Activated T-cell treated with anti-CD3 and anti-CD28 coated beads, Interleukin-2, amount 50 U/mL, for 4 hours (primary cell): ENCODE measurements at regions not wholly inside any gene's neighbourhood (a gene's known extent, or its start where the extent isn't known, plus 50 kb on each side); places are given as distances from the start of the nearest gene placed in this dataset.

Source experiments
- ATAC-seq, 2 donors: fragments of 200-7000 bp; cut with Tn5 transposase; one replicate each; pipeline ENCODE4 v1.10.0; 2021
- DNase-seq: peaks from one replicate; pipeline ENCODE4 v3.0.0-alpha.2; 2020
- H3K27me3 Mint-ChIP-seq: one replicate; pipeline ENCODE4 v1.8.0; 2021; ENCODE audit warnings: low read depth, mixed read lengths
- H3K36me3 Mint-ChIP-seq: one replicate; pipeline ENCODE4 v1.8.0; 2022; ENCODE audit warnings: mixed read lengths; ENCODE audit not compliant: insufficient read depth
- H3K4me1 Mint-ChIP-seq: one replicate; pipeline ENCODE4 v1.8.0; 2021; ENCODE audit warnings: low read depth, mixed read lengths
- H3K4me3 Mint-ChIP-seq: one replicate; pipeline ENCODE4 v1.8.0; 2021; ENCODE audit warnings: mild to moderate bottlenecking, moderate library complexity, mixed read lengths
- H3K9me3 Mint-ChIP-seq: one replicate; pipeline ENCODE4 v1.8.0; 2021; ENCODE audit warnings: mixed read lengths

- Mint-ChIP-seq H3K27me3 (no peaks in the 10 kb centered on the region), H3K4me1 (no peaks in the 10 kb centered on the region), H3K4me3 (no peak overlapping the region), H3K36me3 (no peaks in the 10 kb centered on the region), H3K9me3 (peaks cover 6% of the 10 kb centered on the region)
- ATAC-seq (no peak), DNase-seq (no peak)
Observed at GRCh38 chr5:71832812-71833715, 114.0 kb downstream of the CARTPT start.

- DNase-seq (no peak), ATAC-seq (no peak)
- Mint-ChIP-seq H3K4me3 (no peak overlapping the region), H3K4me1 (no peaks in the 10 kb centered on the region), H3K36me3 (no peaks in the 10 kb centered on the region), H3K9me3 (no peaks in the 10 kb centered on the region), H3K27me3 (no peaks in the 10 kb centered on the region)
Observed at GRCh38 chr5:71834601-71835000, 115.5 kb downstream of the CARTPT start.

DNA sequence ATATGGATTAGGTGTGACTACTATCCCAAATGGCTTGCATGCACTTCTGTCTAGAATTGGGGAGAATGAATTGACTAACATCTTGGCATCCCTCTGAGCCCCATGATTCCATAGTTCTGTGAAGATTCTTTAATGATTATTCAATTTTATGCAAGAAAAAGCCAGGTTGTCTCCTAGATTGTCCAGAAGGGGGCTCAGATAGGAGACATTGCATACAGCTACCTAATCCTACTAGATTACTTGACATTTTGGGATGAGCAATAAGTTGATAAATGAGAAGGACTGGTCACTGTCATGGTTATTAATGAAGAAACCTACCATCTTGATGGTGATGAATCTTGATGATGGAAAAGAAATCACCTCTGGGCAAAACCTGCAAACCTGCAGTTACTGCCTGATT lies 117.0 kb downstream of the CARTPT start:
- no peak for DNase-seq
- Mint-ChIP-seq H3K9me3 (no peaks in the 10 kb centered on the region), H3K36me3 (no peaks in the 10 kb centered on the region), H3K27me3 (no peaks in the 10 kb centered on the region), H3K4me1 (no peaks in the 10 kb centered on the region), H3K4me3 (no peak overlapping the region)
- ATAC-seq = no peak

DNA sequence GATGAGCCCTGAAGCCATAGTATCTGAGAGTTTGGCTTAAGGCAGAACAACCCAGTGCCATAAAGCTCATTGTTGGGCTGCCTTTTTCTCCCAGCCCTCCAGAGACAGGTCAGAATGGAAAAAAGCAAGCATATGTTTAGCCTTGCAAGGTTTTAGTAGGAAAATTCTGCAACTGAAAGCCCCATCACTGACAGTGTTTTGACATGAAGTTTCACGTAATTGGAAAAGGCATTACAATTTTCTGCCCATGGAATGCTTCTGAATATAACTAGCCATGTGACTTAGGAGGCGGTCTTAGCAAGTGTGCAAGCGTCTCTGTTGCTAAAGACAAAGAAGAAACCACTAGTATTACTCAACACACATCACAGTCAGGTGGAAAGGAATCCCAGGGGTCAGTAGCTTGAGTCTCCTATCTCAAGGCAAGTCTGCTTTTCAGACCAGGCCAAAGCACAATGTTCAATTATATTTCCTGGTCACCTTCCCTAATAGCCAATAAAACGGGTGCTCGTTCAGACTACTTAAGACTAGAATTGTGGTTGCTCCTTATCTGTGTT lies 117.6 kb downstream of the CARTPT start:
- DNase-seq = no peak
- Mint-ChIP-seq H3K4me1 (no peaks in the 10 kb centered on the region), H3K9me3 (no peaks in the 10 kb centered on the region), H3K36me3 (no peaks in the 10 kb centered on the region), H3K4me3 (no peak overlapping the region), H3K27me3 (no peaks in the 10 kb centered on the region)
- no peak for ATAC-seq

GRCh38 chr5:71838286-71838685 lies 119.2 kb downstream of the CARTPT start:
- Mint-ChIP-seq H3K36me3 (no peaks in the 10 kb centered on the region), H3K9me3 (no peaks in the 10 kb centered on the region), H3K4me3 (no peak overlapping the region), H3K4me1 (no peaks in the 10 kb centered on the region), H3K27me3 (peaks cover 4% of the 10 kb centered on the region)
- ATAC-seq (no peak), DNase-seq (no peak)

GRCh38 chr5:71839096-71839884 lies 120.2 kb downstream of the CARTPT start:
- no peak overlapping the region for H3K4me3 Mint-ChIP-seq
- no peaks in the 10 kb centered on the region for H3K36me3 Mint-ChIP-seq
- H3K9me3 Mint-ChIP-seq = no peaks in the 10 kb centered on the region
- DNase-seq = no peak
- no peak for ATAC-seq
- no peaks in the 10 kb centered on the region for H3K4me1 Mint-ChIP-seq
- H3K27me3 Mint-ChIP-seq = peaks cover 4% of the 10 kb centered on the region

DNA sequence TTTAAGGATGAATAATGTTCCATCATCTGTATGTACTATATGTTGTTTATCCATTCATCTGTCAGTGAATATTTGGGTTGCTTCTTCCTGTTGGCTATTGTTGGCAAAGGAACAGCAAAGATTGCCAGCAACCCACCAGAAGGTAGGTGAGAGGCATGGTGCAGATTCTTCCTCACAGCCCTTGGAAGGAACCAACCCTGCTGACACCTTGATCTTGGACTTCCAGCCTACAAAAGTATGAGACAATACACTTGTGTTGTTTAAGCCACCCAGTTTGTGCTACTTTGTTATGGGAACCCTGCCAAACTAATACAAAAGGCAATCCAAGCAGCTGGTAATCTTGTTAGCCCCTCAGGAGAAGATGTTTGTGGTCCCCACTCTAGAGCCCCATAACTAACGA lies 122.0 kb downstream of the CARTPT start:
- no peak for ATAC-seq
- DNase-seq = no peak

GRCh38 chr5:71843111-71843510 lies 124.0 kb downstream of the CARTPT start:
- H3K36me3 Mint-ChIP-seq = no peaks in the 10 kb centered on the region
- no peak overlapping the region for H3K4me3 Mint-ChIP-seq
- H3K9me3 Mint-ChIP-seq = no peaks in the 10 kb centered on the region
- DNase-seq (no peak), ATAC-seq (no peak)
- no peaks in the 10 kb centered on the region for H3K4me1 Mint-ChIP-seq
- peaks cover 4% of the 10 kb centered on the region for H3K27me3 Mint-ChIP-seq

More for the DNA sequence above, 122.0 kb downstream of the CARTPT start:
- Mint-ChIP-seq H3K36me3 (no peaks in the 10 kb centered on the region), H3K4me3 (no peak overlapping the region), H3K4me1 (no peaks in the 10 kb centered on the region), H3K27me3 (peaks cover 4% of the 10 kb centered on the region), H3K9me3 (no peaks in the 10 kb centered on the region)

- H3K4me3 Mint-ChIP-seq = no peak overlapping the region
- DNase-seq (no peak), ATAC-seq (no peak)
- peaks cover 4% of the 10 kb centered on the region for H3K27me3 Mint-ChIP-seq
- no peaks in the 10 kb centered on the region for H3K4me1 Mint-ChIP-seq
- H3K36me3 Mint-ChIP-seq = no peaks in the 10 kb centered on the region
- peaks cover 7% of the 10 kb centered on the region for H3K9me3 Mint-ChIP-seq
Observed at GRCh38 chr5:71844862-71845261, 125.8 kb downstream of the CARTPT start.

DNA sequence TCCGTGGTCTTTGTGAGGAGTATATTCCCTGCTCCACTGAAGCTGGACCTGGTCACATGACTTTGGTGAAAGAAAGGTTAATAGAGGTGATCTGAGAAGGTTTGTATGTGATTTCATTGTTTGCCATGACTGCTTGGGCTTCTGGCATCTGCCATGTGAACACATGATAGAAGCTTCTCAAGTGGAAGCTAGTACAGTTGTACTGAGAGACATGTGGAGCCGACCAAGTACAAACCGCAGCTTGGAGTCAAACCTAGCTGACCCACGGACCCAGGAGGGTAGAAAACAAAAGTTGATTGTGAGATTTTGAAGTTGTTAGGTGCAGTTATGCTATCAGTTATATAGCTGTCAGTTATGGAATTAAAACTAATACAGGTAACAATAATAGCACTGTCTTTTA lies 140.4 kb downstream of the CARTPT start:
- Mint-ChIP-seq H3K4me1 (no peaks in the 10 kb centered on the region), H3K4me3 (no peak overlapping the region), H3K27me3 (peaks cover 5% of the 10 kb centered on the region), H3K9me3 (peaks cover 21% of the 10 kb centered on the region), H3K36me3 (no peaks in the 10 kb centered on the region)
- ATAC-seq (no peak), DNase-seq (no peak)

DNA sequence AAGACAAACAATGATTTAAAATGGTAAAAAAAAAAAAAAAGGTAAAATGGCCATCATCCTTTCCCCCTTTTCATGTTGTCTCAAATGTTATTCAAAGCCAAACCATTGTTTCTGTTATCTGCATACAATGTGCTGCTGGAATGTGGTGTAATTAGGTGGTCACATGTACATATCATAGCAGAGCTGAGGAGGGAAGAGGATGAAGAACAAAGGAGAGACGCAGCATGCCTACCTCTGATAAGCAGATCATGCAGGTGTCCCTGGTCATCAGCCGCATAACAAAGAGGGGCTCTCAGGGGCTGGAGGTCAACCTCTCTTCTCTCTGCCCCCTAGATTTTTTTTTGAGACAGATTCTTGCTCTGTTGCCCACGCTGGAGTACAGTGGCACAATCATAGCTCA lies 141.0 kb downstream of the CARTPT start:
- Mint-ChIP-seq H3K4me3 (no peak overlapping the region), H3K36me3 (no peaks in the 10 kb centered on the region), H3K4me1 (no peaks in the 10 kb centered on the region), H3K27me3 (peaks cover 6% of the 10 kb centered on the region), H3K9me3 (peaks cover 20% of the 10 kb centered on the region)
- ATAC-seq (no peak), DNase-seq (no peak)

DNA sequence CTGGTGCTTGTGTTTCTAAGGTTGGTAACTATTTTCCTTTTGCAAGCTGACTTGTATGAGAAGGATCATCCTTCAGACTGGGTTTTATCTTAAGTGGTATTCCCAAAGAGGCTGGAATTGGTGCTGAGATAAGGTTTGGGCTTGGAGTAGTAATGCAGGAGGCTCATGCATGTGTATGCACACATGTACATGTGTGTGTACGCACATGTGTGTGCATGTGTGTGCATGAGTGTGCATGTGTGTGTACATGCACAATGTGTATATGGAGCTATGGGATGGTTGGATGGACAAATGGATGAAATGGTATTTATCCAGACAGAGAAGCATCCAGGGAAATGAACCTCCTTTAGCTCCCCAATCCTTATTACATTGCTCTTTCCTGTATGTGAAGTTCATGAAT lies 142.6 kb downstream of the CARTPT start:
- Mint-ChIP-seq H3K27me3 (peaks cover 12% of the 10 kb centered on the region), H3K4me1 (no peaks in the 10 kb centered on the region), H3K36me3 (no peaks in the 10 kb centered on the region), H3K4me3 (no peak overlapping the region), H3K9me3 (peaks cover 8% of the 10 kb centered on the region)
- no peak for DNase-seq
- no peak for ATAC-seq

- ATAC-seq (no peak), DNase-seq (no peak)
- Mint-ChIP-seq H3K4me1 (no peaks in the 10 kb centered on the region), H3K27me3 (peaks cover 14% of the 10 kb centered on the region), H3K36me3 (no peaks in the 10 kb centered on the region), H3K9me3 (peaks cover 6% of the 10 kb centered on the region), H3K4me3 (no peak overlapping the region)
Observed at GRCh38 chr5:71862087-71862486, 143.0 kb downstream of the CARTPT start.

GRCh38 chr5:71862507-71863060 lies 143.5 kb downstream of the CARTPT start:
- no peaks in the 10 kb centered on the region for H3K4me1 Mint-ChIP-seq
- H3K4me3 Mint-ChIP-seq = no peak overlapping the region
- peaks cover 6% of the 10 kb centered on the region for H3K9me3 Mint-ChIP-seq
- no peak for DNase-seq
- no peaks in the 10 kb centered on the region for H3K36me3 Mint-ChIP-seq
- no peak for ATAC-seq
- H3K27me3 Mint-ChIP-seq = peaks cover 14% of the 10 kb centered on the region
